H1 (cell line): ENCODE measurements at regions not wholly inside any gene's neighbourhood (a gene's known extent, or its start where the extent isn't known, plus 50 kb on each side); places are given as distances from the start of the nearest gene placed in this dataset.

Source experiments
- CTCF ChIA-PET: fragments of 300-600 bp; sonication (Branson Sonifier 250); formaldehyde crosslinking; loops from one replicate; lab custom pipeline; 2021; ENCODE audit not compliant: partially characterized antibody; lab: Charles Lee
- POLR2A ChIA-PET: fragments of 300-600 bp; sonication (Branson Sonifier 250); formaldehyde crosslinking; loops from one replicate; lab custom pipeline; 2021; ENCODE audit warnings: inconsistent platforms; ENCODE audit not compliant: partially characterized antibody; lab: Charles Lee
- DNase-seq, 2 experiments: peaks; one replicate each; pipeline versions ENCODE4 v3.0.0 to v3.0.0-alpha.2; 2010 to 2022; ENCODE audit warnings: low spot score in 2 of 2, low read depth in 1 of 2, mixed read lengths in 1 of 2
- FAIRE-seq: peaks from 2 replicates; lab custom pipeline; 2011; peaks lifted over from hg19 to GRCh38; lab: Jason Lieb, UNC
- H2AFZ ChIP-seq: 2 replicates; pipeline ENCODE4 v1.8.1; 2012; ENCODE audit warnings: low read length, inconsistent platforms
- H2AK5ac ChIP-seq: 2 replicates; pipeline ENCODE4 v1.6.1; 2013; ENCODE audit warnings: low read depth, low read length
- H2BK120ac ChIP-seq: replicated peaks from 2 replicates; pipeline ENCODE3; 2013; ENCODE audit warnings: low read depth, low read length, inconsistent platforms
- H2BK12ac ChIP-seq: 2 replicates; pipeline ENCODE4 v1.6.1; 2013; ENCODE audit warnings: low read depth, low read length
- H2BK15ac ChIP-seq: 2 replicates; pipeline ENCODE4 v1.6.1; 2013; ENCODE audit warnings: low read length
- H2BK20ac ChIP-seq: 2 replicates; pipeline ENCODE4 v1.6.1; 2013; ENCODE audit warnings: low read length
- H2BK5ac ChIP-seq: 2 replicates; pipeline ENCODE4 v1.6.1; 2013; ENCODE audit warnings: low read depth, low read length
- H3K14ac ChIP-seq: 2 replicates; pipeline ENCODE4 v1.6.1; 2013; ENCODE audit warnings: inconsistent platforms; ENCODE audit not compliant: insufficient read length
- H3K18ac ChIP-seq: 2 replicates; pipeline ENCODE4 v1.6.1; 2013; ENCODE audit warnings: low read length; ENCODE audit errors: extremely low read depth
- H3K23ac ChIP-seq: 2 replicates; pipeline ENCODE4 v1.6.1; 2013; ENCODE audit warnings: inconsistent platforms; ENCODE audit not compliant: insufficient read length
- H3K23me2 ChIP-seq: 2 replicates; pipeline ENCODE4 v1.6.1; 2013; ENCODE audit warnings: low read depth, low read length
- H3K27ac ChIP-seq: 2 replicates; pipeline ENCODE4 v1.6.1; 2011; ENCODE audit warnings: low read depth, low read length, inconsistent platforms
- H3K27me3 ChIP-seq, 4 experiments: replicated peaks in 1 of 4; 1 replicate in 1 of 4; 2 replicates in 3 of 4; pipeline versions ENCODE4 v1.6.1 to v1.8.1; 2011 to 2013; ENCODE audit warnings: low read length in 3 of 4, mild to moderate bottlenecking in 3 of 4, inconsistent platforms in 2 of 4, mixed read lengths in 2 of 4, moderate library complexity in 1 of 4; ENCODE audit not compliant: control insufficient read depth in 3 of 4, insufficient read depth in 3 of 4; ENCODE audit errors: extremely low read depth in 1 of 4
- H3K36me3 ChIP-seq, 4 experiments: 2 replicates each; pipeline versions ENCODE4 v1.6.1 to v1.8.1; 2011 to 2013; ENCODE audit warnings: mild to moderate bottlenecking in 4 of 4, low read length in 3 of 4, moderate library complexity in 2 of 4, control low read depth in 1 of 4, inconsistent platforms in 1 of 4; ENCODE audit not compliant: insufficient read depth in 4 of 4, control insufficient read depth in 2 of 4
- H3K4ac ChIP-seq: replicated peaks from 2 replicates; pipeline ENCODE3; 2013; ENCODE audit warnings: low read length, low read depth, mixed read lengths, inconsistent platforms; ENCODE audit not compliant: insufficient read length
- H3K4me1 ChIP-seq, 4 experiments: replicated peaks in 1 of 4; 1 replicate in 1 of 4; 2 replicates in 3 of 4; pipeline versions ENCODE4 v1.6.1 to v1.8.1; 2011 to 2013; ENCODE audit warnings: low read length in 3 of 4, inconsistent platforms in 2 of 4, mixed read lengths in 1 of 4; ENCODE audit not compliant: insufficient read depth in 4 of 4, control insufficient read depth in 3 of 4
- H3K4me2 ChIP-seq, 2 experiments: 2 replicates each; pipeline versions ENCODE4 v1.6.1 to v1.8.1; 2011 to 2013; ENCODE audit warnings: low read depth in 2 of 2, low read length in 2 of 2, control low read depth in 1 of 2, inconsistent platforms in 1 of 2, mild to moderate bottlenecking in 1 of 2; ENCODE audit not compliant: insufficient read depth in 1 of 2
- H3K4me3 ChIP-seq, 4 experiments: fragments of 200-600, 300-600 bp in 1 of 4; sonication (generic), shearing (Covaris generic), sonication (Bioruptor Twin) in 1 of 4; 2 replicates each; pipeline versions ENCODE4 v1.5.1 to v1.8.1; 2011 to 2016; ENCODE audit warnings: low read length in 4 of 4, low read depth in 3 of 4, control low read depth in 2 of 4, inconsistent platforms in 2 of 4, mild to moderate bottlenecking in 2 of 4, mixed read lengths in 1 of 4, moderate library complexity in 1 of 4; ENCODE audit not compliant: insufficient read depth in 2 of 4; ENCODE audit errors: extremely low read depth in 1 of 4
- H3K56ac ChIP-seq: replicated peaks from 2 replicates; pipeline ENCODE3; 2013; ENCODE audit warnings: low read depth, mild to moderate bottlenecking, mixed read lengths, low read length, inconsistent platforms; ENCODE audit not compliant: insufficient read length
- H3K79me1 ChIP-seq: 2 replicates; pipeline ENCODE4 v1.6.1; 2013; ENCODE audit warnings: low read depth, low read length, control low read depth
- H3K79me2 ChIP-seq, 2 experiments: 2 replicates each; pipeline versions ENCODE4 v1.6.1 to v1.8.1; 2012 to 2013; ENCODE audit warnings: low read length in 2 of 2, mild to moderate bottlenecking in 2 of 2, inconsistent platforms in 1 of 2; ENCODE audit not compliant: insufficient read depth in 2 of 2, control insufficient read depth in 1 of 2
- H3K9ac ChIP-seq, 4 experiments: replicated peaks in 1 of 4; 1 replicate in 1 of 4; 2 replicates in 3 of 4; pipeline versions ENCODE4 v1.6.1 to v1.8.1; 2011 to 2013; ENCODE audit warnings: low read depth in 3 of 4, low read length in 3 of 4, control low read depth in 2 of 4, mild to moderate bottlenecking in 2 of 4, moderate library complexity in 2 of 4, inconsistent platforms in 1 of 4; ENCODE audit errors: extremely low read depth in 1 of 4
- H3K9me3 ChIP-seq, 2 experiments: 2 replicates each; pipeline versions ENCODE4 v1.6.1 to v1.8.1; 2012 to 2013; ENCODE audit warnings: mild to moderate bottlenecking in 2 of 2, moderate library complexity in 2 of 2, control low read depth in 1 of 2, inconsistent platforms in 1 of 2, low read depth in 1 of 2, low read length in 1 of 2, mixed read lengths in 1 of 2; ENCODE audit not compliant: insufficient read depth in 2 of 2
- H4K20me1 ChIP-seq, 2 experiments: replicated peaks in 1 of 2; 2 replicates each; pipeline versions ENCODE3 to v1.8.1; 2011 to 2013; ENCODE audit warnings: inconsistent platforms in 2 of 2, low read length in 2 of 2, mild to moderate bottlenecking in 1 of 2; ENCODE audit not compliant: insufficient read depth in 2 of 2, control insufficient read depth in 1 of 2
- H4K5ac ChIP-seq: 2 replicates; pipeline ENCODE4 v1.6.1; 2013; ENCODE audit warnings: low read length, low read depth, mixed read lengths, inconsistent platforms; ENCODE audit not compliant: insufficient read length
- H4K8ac ChIP-seq: 2 replicates; pipeline ENCODE4 v1.8.0; 2013; ENCODE audit warnings: mild to moderate bottlenecking, moderate library complexity, low read length, inconsistent platforms; ENCODE audit not compliant: insufficient read depth; ENCODE audit errors: extremely low read depth
- H4K91ac ChIP-seq: replicated peaks from 2 replicates; pipeline ENCODE3; 2013; ENCODE audit warnings: low read length, mixed read lengths, inconsistent platforms; ENCODE audit not compliant: insufficient read length
- ASH2L ChIP-seq: fragments of 200-600, 300-600 bp; sonication (generic); IDR thresholded peaks from one replicate; pipeline ENCODE4 v1.7.1; 2017; ENCODE audit warnings: low read length
- CHD2 ChIP-seq: IDR thresholded peaks from 2 replicates; pipeline ENCODE4 v1.6.1; 2012; ENCODE audit warnings: low read length, improper control_type of control experiment
- EP300 ChIP-seq, 2 experiments: IDR thresholded peaks; 1 replicate in 1 of 2; 2 replicates in 1 of 2; pipeline ENCODE4 v1.6.1; 2011 to 2012; ENCODE audit warnings: low read depth in 2 of 2, low read length in 2 of 2, mild to moderate bottlenecking in 2 of 2, borderline replicate concordance in 1 of 2, inconsistent platforms in 1 of 2, moderate library complexity in 1 of 2
- EZH2 ChIP-seq: fragments of 200-600 bp; sonication (generic); IDR thresholded peaks from 2 replicates; pipeline ENCODE4 v1.7.1; 2012; ENCODE audit warnings: low read depth, mild to moderate bottlenecking, moderate library complexity, low read length, inconsistent platforms; ENCODE audit not compliant: severe bottlenecking
- FOSL1 ChIP-seq: IDR thresholded peaks from 2 replicates; pipeline ENCODE4 v1.6.1; 2011; ENCODE audit warnings: mild to moderate bottlenecking, low read depth, low read length, moderate library complexity; ENCODE audit not compliant: insufficient read depth
- GABPA ChIP-seq: IDR thresholded peaks from 2 replicates; pipeline ENCODE4 v1.6.1; 2011; ENCODE audit warnings: mild to moderate bottlenecking, low read length, moderate library complexity, borderline replicate concordance; ENCODE audit not compliant: insufficient read depth
- HDAC2 ChIP-seq, 2 experiments: fragments of 300-600 bp in 1 of 2; sonication (generic) in 1 of 2; IDR thresholded peaks; 2 replicates each; pipeline ENCODE4 v1.6.1; 2011 to 2012; ENCODE audit warnings: low read depth in 2 of 2, low read length in 2 of 2, mild to moderate bottlenecking in 2 of 2, moderate library complexity in 2 of 2, borderline replicate concordance in 1 of 2, inconsistent platforms in 1 of 2
- HDAC6 ChIP-seq: IDR thresholded peaks from one replicate; pipeline ENCODE4 v1.7.1; 2012; ENCODE audit warnings: low read depth, mild to moderate bottlenecking, inconsistent platforms, low read length, moderate library complexity
- KDM5A ChIP-seq: fragments of 200-600 bp; IDR thresholded peaks from 2 replicates; pipeline ENCODE4 v1.7.1; 2012; ENCODE audit warnings: mild to moderate bottlenecking, low read length, inconsistent platforms, mixed read lengths
- POU5F1 ChIP-seq: IDR thresholded peaks from 2 replicates; pipeline ENCODE4 v1.6.1; 2011; ENCODE audit warnings: low read depth, mild to moderate bottlenecking, low read length, moderate library complexity
- SIN3A ChIP-seq, 2 experiments: IDR thresholded peaks in 1 of 2; conservative IDR thresholded peaks in 1 of 2; 2 replicates each; pipeline ENCODE4 v1.6.1; 2011 to 2012; ENCODE audit warnings: low read length in 2 of 2, improper control_type of control experiment in 1 of 2, low read depth in 1 of 2, mild to moderate bottlenecking in 1 of 2
- SUZ12 ChIP-seq: fragments of 200-600 bp; sonication (generic); IDR thresholded peaks from 2 replicates; pipeline ENCODE4 v1.6.1; 2012; ENCODE audit warnings: mild to moderate bottlenecking, inconsistent platforms, low read length, moderate library complexity, mixed read lengths
- TAF7 ChIP-seq: optimal IDR thresholded peaks from 2 replicates; pipeline ENCODE3; 2011; ENCODE audit warnings: low read depth, mild to moderate bottlenecking, inconsistent platforms, low read length, moderate library complexity, borderline replicate concordance
- TBP ChIP-seq: IDR thresholded peaks from 2 replicates; pipeline ENCODE4 v1.6.1; 2011; ENCODE audit warnings: low read depth, low read length, improper control_type of control experiment
- WGBS, 2 experiments: shearing (Covaris generic) in 1 of 2; methylation state at CpG; one replicate each; pipeline versions ENCODE4 v1.1.6 to v1.1.7; 2013 to 2015; ENCODE audit warnings: low lambda C conversion rate in 2 of 2, mixed read lengths in 2 of 2, inconsistent platforms in 1 of 2, low coverage in 1 of 2, missing lambda C conversion rate in 1 of 2; ENCODE audit not compliant: insufficient replicate concordance in 2 of 2, insufficient coverage in 1 of 2, insufficient read length in 1 of 2; ENCODE audit errors: extremely low coverage in 1 of 2, missing lambda C conversion rate in 1 of 2; 5-methylcytosine and 5-hydroxymethylcytosine counted together

- H3K23me2 ChIP-seq: no peaks in the 10 kb centered on the region
- no peaks in the 10 kb centered on the region for H3K36me3 ChIP-seq
- no peak overlapping the region for H4K5ac ChIP-seq
- no peaks in the 10 kb centered on the region for H4K20me1 ChIP-seq
- no peak overlapping the region for H3K23ac ChIP-seq
- no peak overlapping the region for H2BK5ac ChIP-seq
- no peak overlapping the region for H3K14ac ChIP-seq
- no peak overlapping the region for H2BK12ac ChIP-seq
- no peak overlapping the region for H3K4me3 ChIP-seq
- no peak overlapping the region for H2AFZ ChIP-seq
- H3K27me3 ChIP-seq: no peaks in the 10 kb centered on the region
- DNase-seq (no peak), FAIRE-seq (no peak)
- WGBS, 2 experiments: 53% methylated on average over 1 of the region's 1 CpG; no CpG with 5 or more reads in 1 of the 2 experiments
- no peak overlapping the region for H3K27ac ChIP-seq
- no peak overlapping the region for H3K18ac ChIP-seq
- no peak overlapping the region for H2BK20ac ChIP-seq
- H2AK5ac ChIP-seq: no peak overlapping the region
- no peak overlapping the region for H3K9ac ChIP-seq
- H2BK15ac ChIP-seq: no peak overlapping the region
- CTCF ChIA-PET: interaction anchor here (0.8 to 1.2 kb wide), 2 partner anchors 14 to 17 kb away, joined by 3 read pairs; no protein-coding TSS in a partner anchor
- H3K9me3 ChIP-seq: no peaks in the 10 kb centered on the region
- no peaks in the 10 kb centered on the region for H3K79me1 ChIP-seq
- no peak overlapping the region for H3K4ac ChIP-seq
- POLR2A ChIA-PET: no interaction called here
- no peak overlapping the region for H3K56ac ChIP-seq
- no peaks in the 10 kb centered on the region for H3K79me2 ChIP-seq
- H3K4me2 ChIP-seq: no peak overlapping the region
- H2BK120ac ChIP-seq: no peak overlapping the region
- no peak overlapping the region for H4K91ac ChIP-seq
- H4K8ac ChIP-seq: no peak overlapping the region
- H3K4me1 ChIP-seq: no peaks in the 10 kb centered on the region
- TF ChIP-seq HDAC2 (IDR thresholded peaks at IDR 0.05; ENCODE audit: borderline replicate concordance in 1 of 2, low read depth in 2 of 2, low read length in 2 of 2): no peak
- no peak for TF ChIP-seq POU5F1
- no peak for TF ChIP-seq EZH2
- TF ChIP-seq TAF7: no peak
- no peak for TF ChIP-seq ASH2L
- TF ChIP-seq CHD2: no peak
- TF ChIP-seq SUZ12: no peak
- no peak for TF ChIP-seq SIN3A (conservative IDR thresholded peaks at IDR 0.05 in 1 of 2, IDR thresholded peaks at IDR 0.05 in 1 of 2; ENCODE audit: low read depth in 1 of 2, low read length in 2 of 2)
- TF ChIP-seq KDM5A: no peak
- no peak for TF ChIP-seq FOSL1
- no peak for TF ChIP-seq EP300 (IDR thresholded peaks at IDR 0.05; ENCODE audit: borderline replicate concordance in 1 of 2, low read depth in 2 of 2, low read length in 2 of 2)
- no peak for TF ChIP-seq HDAC6
- TF ChIP-seq GABPA: no peak
- no peak for TF ChIP-seq TBP
Observed at GRCh38 chr10:84921701-84922100, 593.3 kb downstream of the CCSER2 start.
